OCI-LY7 (cell line): ENCODE measurements at regions not wholly inside any gene's neighbourhood (a gene's known extent, or its start where the extent isn't known, plus 50 kb on each side); places are given as distances from the start of the nearest gene placed in this dataset.

ENCODE experiments used
- BruUV-seq: library from RNA; stranded (reverse); fragments of 400-500 nt; replicated peaks from 2 replicates; lab custom pipeline; 2021; lab: Mats Ljungman, UMichigan
- CTCF ChIA-PET: fragments of 300-600 bp; sonication (Branson Sonifier 250); formaldehyde crosslinking; loops from one replicate; lab custom pipeline; 2022; ENCODE audit warnings: antibody characterized with exemption; ENCODE audit not compliant: unreplicated experiment; lab: Charles Lee
- POLR2A ChIA-PET: fragments of 300-600 bp; sonication (Branson Sonifier 250); formaldehyde crosslinking; loops from one replicate; lab custom pipeline; 2022; ENCODE audit warnings: antibody characterized with exemption; lab: Charles Lee
- DNase-seq: peaks from one replicate; pipeline ENCODE4 v3.0.0-alpha.2; 2015; ENCODE audit warnings: low spot score
- H2AFZ ChIP-seq: fragments of 200-600 bp; sonication (generic), shearing (Covaris generic); 2 replicates; pipeline ENCODE4 v1.6.1; 2014; ENCODE audit warnings: mild to moderate bottlenecking, antibody characterized with exemption, low read length, moderate library complexity
- H3K27ac ChIP-seq: fragments of 200-600 bp; sonication (generic); 2 replicates; pipeline ENCODE4 v1.5.1; 2014; ENCODE audit warnings: mixed run types, low read depth, mild to moderate bottlenecking, moderate library complexity, low read length, inconsistent platforms; ENCODE audit not compliant: poor library complexity, severe bottlenecking
- H3K36me3 ChIP-seq: fragments of 200-600 bp; sonication (generic); 2 replicates; pipeline ENCODE4 v1.6.1; 2014; ENCODE audit warnings: mild to moderate bottlenecking, antibody characterized with exemption, low read length, moderate library complexity, mixed read lengths; ENCODE audit not compliant: insufficient read depth
- H3K4me1 ChIP-seq: fragments of 200-600 bp; sonication (generic); 2 replicates; pipeline ENCODE4 v1.5.1; 2014; ENCODE audit warnings: mild to moderate bottlenecking, low read length; ENCODE audit not compliant: insufficient read depth, poor library complexity, severe bottlenecking
- H3K4me2 ChIP-seq: fragments of 200-600 bp; sonication (generic); 2 replicates; pipeline ENCODE4 v1.6.1; 2014; ENCODE audit warnings: mild to moderate bottlenecking, low read length
- H3K4me3 ChIP-seq: fragments of 200-600 bp; sonication (generic); 2 replicates; pipeline ENCODE4 v1.5.1; 2014; ENCODE audit warnings: mild to moderate bottlenecking, low read depth, low read length; ENCODE audit not compliant: poor library complexity, severe bottlenecking
- H3K79me2 ChIP-seq: fragments of 200-600 bp; sonication (generic); 2 replicates; pipeline ENCODE4 v1.6.1; 2016; ENCODE audit warnings: low read depth, mild to moderate bottlenecking, low read length, moderate library complexity, mixed read lengths; ENCODE audit not compliant: insufficient read depth
- H3K9me2 ChIP-seq: fragments of 200-600 bp; sonication (generic); 2 replicates; pipeline ENCODE4 v1.6.1; 2016; ENCODE audit warnings: mild to moderate bottlenecking, low read length, mixed read lengths; ENCODE audit not compliant: insufficient read depth
- H3K9me3 ChIP-seq: fragments of 200-600 bp; sonication (generic); 2 replicates; pipeline ENCODE4 v1.6.1; 2014; ENCODE audit warnings: mild to moderate bottlenecking, mixed run types, low read length, mixed read lengths
- H4K20me1 ChIP-seq: fragments of 200-600 bp; sonication (generic); 2 replicates; pipeline ENCODE4 v1.6.1; 2014; ENCODE audit warnings: mild to moderate bottlenecking, antibody characterized with exemption, low read length, moderate library complexity, mixed read lengths; ENCODE audit not compliant: insufficient read depth
- EZH2phosphoT487 ChIP-seq: fragments of 200-600 bp; sonication (generic); IDR thresholded peaks from 2 replicates; pipeline ENCODE4 v1.6.1; 2018; ENCODE audit warnings: low read depth, borderline replicate concordance, mild to moderate bottlenecking, mixed run types, antibody characterized with exemption, low read length, moderate library complexity, mixed read lengths
- intact Hi-C: fragments of 100-400 bp; cut with micrococcal nuclease; formaldehyde crosslinking; loops from one replicate; pipeline ENCODE4 v1.10.0; 2022; ENCODE audit not compliant: unreplicated experiment
- TF ChIP-seq, protein P1 (sequence below): fragments of 200-600 bp; sonication (generic); conservative IDR thresholded peaks from 2 replicates; pipeline ENCODE4 v1.5.1; 2014; ENCODE audit warnings: mild to moderate bottlenecking, antibody characterized with exemption, low read length, moderate library complexity, mixed read lengths

DNA sequence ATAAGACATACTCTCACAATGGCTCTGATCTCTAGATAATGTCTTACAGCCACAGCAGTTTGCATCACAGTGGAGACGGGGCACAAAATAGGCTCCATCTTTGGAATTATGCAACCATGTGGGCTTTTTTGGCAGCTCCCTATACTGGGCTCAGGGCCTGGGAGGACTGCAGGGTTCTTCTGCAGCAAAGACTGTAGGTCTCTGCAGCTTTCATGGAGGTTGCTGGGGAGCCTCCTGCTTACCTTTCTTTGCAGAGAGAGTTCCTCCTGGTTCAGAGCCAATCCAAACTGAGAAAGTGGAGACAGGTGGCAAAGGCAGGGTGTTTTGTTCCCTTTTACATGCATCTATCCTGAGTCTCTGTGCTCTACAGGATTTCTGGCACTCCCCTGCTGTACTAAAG is 558.0 kb downstream of the TLR4 start:
- intact Hi-C loops: no loop called here
- no peak for DNase-seq
- Histone ChIP-seq H3K79me2 (no peaks in the 10 kb centered on the region), H3K27ac (no peak overlapping the region), H4K20me1 (no peaks in the 10 kb centered on the region), H3K4me2 (no peak overlapping the region), H3K36me3 (no peaks in the 10 kb centered on the region), H3K4me3 (no peak overlapping the region), H3K9me3 (no peaks in the 10 kb centered on the region), H2AFZ (no peak overlapping the region), H3K9me2 (no peaks in the 10 kb centered on the region), H3K4me1 (no peaks in the 10 kb centered on the region)
- CTCF ChIA-PET: no interaction called here
- BruUV-seq: no TSS peak
- POLR2A ChIA-PET: interaction anchor here (0.7 kb wide), 1 partner anchor 12 kb away, joined by 3 read pairs; no protein-coding TSS in a partner anchor
- no peak for TF ChIP-seq EZH2phosphoT487
- TF ChIP-seq, protein P1, sequence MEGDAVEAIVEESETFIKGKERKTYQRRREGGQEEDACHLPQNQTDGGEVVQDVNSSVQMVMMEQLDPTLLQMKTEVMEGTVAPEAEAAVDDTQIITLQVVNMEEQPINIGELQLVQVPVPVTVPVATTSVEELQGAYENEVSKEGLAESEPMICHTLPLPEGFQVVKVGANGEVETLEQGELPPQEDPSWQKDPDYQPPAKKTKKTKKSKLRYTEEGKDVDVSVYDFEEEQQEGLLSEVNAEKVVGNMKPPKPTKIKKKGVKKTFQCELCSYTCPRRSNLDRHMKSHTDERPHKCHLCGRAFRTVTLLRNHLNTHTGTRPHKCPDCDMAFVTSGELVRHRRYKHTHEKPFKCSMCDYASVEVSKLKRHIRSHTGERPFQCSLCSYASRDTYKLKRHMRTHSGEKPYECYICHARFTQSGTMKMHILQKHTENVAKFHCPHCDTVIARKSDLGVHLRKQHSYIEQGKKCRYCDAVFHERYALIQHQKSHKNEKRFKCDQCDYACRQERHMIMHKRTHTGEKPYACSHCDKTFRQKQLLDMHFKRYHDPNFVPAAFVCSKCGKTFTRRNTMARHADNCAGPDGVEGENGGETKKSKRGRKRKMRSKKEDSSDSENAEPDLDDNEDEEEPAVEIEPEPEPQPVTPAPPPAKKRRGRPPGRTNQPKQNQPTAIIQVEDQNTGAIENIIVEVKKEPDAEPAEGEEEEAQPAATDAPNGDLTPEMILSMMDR: no peak

DNA sequence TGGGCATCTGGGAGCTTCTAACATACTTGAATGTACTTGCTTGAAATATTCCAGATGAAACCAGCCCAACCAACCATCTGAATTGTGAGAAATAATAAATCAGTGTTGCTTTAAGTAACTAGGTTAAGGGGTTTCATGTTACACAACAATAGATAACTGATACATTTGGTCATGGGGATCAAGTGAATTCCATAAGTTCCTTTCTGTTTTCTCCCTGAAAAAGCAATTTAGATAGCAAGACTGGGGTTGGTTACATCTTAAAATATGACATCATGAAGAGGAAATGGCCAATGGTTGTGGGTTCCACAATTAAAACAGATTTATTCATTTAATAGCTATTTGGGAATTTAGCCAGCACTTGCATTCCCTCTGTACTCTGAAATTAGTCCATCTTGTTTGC is 559.7 kb downstream of the TLR4 start:
- no peak overlapping the region for H2AFZ ChIP-seq
- no peaks in the 10 kb centered on the region for H4K20me1 ChIP-seq
- H3K4me2 ChIP-seq: no peak overlapping the region
- no peaks in the 10 kb centered on the region for H3K9me3 ChIP-seq
- no peaks in the 10 kb centered on the region for H3K9me2 ChIP-seq
- intact Hi-C loops: no loop called here
- no peaks in the 10 kb centered on the region for H3K4me1 ChIP-seq
- CTCF ChIA-PET: no interaction called here
- POLR2A ChIA-PET: interaction anchor here (0.6 kb wide), 1 partner anchor 107 kb away, joined by 3 read pairs; no protein-coding TSS in a partner anchor
- H3K79me2 ChIP-seq: no peaks in the 10 kb centered on the region
- TF ChIP-seq, protein P1: no peak
- TF ChIP-seq EZH2phosphoT487: no peak
- DNase-seq: no peak
- no TSS peak for BruUV-seq
- no peak overlapping the region for H3K4me3 ChIP-seq
- H3K36me3 ChIP-seq: no peaks in the 10 kb centered on the region
- H3K27ac ChIP-seq: no peak overlapping the region

DNA sequence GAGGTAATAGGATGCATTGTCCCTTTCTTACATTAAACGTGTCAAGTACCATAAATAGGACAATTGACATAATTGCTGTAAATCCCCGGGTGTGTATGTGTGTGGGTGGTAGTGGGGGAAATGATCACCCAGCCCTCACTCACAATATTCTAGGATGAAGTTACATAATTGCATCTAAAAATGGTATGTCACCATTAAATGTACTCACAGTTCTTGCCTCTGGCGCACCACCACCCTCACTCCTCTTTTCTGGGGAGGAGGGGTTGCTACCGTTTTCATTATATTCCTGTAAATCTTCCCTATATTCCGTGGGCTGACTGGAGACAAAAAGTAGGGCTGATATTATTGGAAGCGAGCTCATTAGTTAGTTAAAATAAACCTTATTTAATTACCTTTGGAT is 563.8 kb downstream of the TLR4 start:
- BruUV-seq: no TSS peak
- no peaks in the 10 kb centered on the region for H3K9me3 ChIP-seq
- H3K9me2 ChIP-seq: no peaks in the 10 kb centered on the region; the same call in 1 of the 2 replicates
- no peak overlapping the region for H3K4me2 ChIP-seq
- H3K4me1 ChIP-seq: no peaks in the 10 kb centered on the region
- no peaks in the 10 kb centered on the region for H3K79me2 ChIP-seq
- POLR2A ChIA-PET: no interaction called here
- no peak overlapping the region for H2AFZ ChIP-seq
- no peak overlapping the region for H3K4me3 ChIP-seq
- H3K36me3 ChIP-seq: no peaks in the 10 kb centered on the region
- no peak for DNase-seq
- no peaks in the 10 kb centered on the region for H4K20me1 ChIP-seq
- H3K27ac ChIP-seq: no peak overlapping the region
- TF ChIP-seq, protein P1: no peak
- TF ChIP-seq EZH2phosphoT487: no peak
- intact Hi-C loops: no loop called here
- CTCF ChIA-PET: no interaction called here
